ENCODE measurements at regions not wholly inside any gene's neighbourhood (a gene's known extent, or its start where the extent isn't known, plus 50 kb on each side); places are given as distances from the start of the nearest gene placed in this dataset.

GRCh38 chr6:156125844-156126243, 651.3 kb upstream of the ARID1B start:
- TF ChIP-seq EZH2 (IDR thresholded peaks at IDR 0.05; ENCODE audit: insufficient read depth, poor library complexity, severe bottlenecking) (no peak), EZH2phosphoT487 (IDR thresholded peaks at IDR 0.05; ENCODE audit: insufficient read depth, low read depth) (no peak)

Data from GM23248 (cell line).